HepG2 (cell line): ENCODE measurements at regions not wholly inside any gene's neighbourhood (a gene's known extent, or its start where the extent isn't known, plus 50 kb on each side); places are given as distances from the start of the nearest gene placed in this dataset.

Source experiments
- CBX1 ChIP-seq: IDR thresholded peaks from one replicate; pipeline ENCODE4 v1.6.1; 2016; ENCODE audit warnings: antibody characterized with exemption, low read depth
- CTCF ChIP-seq: sonication (generic); formaldehyde crosslinking; IDR thresholded peaks from 2 replicates; pipeline ENCODE4 v1.5.0; 2020; ENCODE audit warnings: mild to moderate bottlenecking, missing genetic modification reagents, moderate library complexity
- EZH2 ChIP-seq: conservative IDR thresholded peaks from 2 replicates; pipeline ENCODE4 v1.6.1; 2012; ENCODE audit warnings: mild to moderate bottlenecking, low read depth, low read length, moderate library complexity
- FOXA1 ChIP-seq, 2 experiments: fragments of 450-650 bp in 1 of 2; sonication (generic) in 1 of 2; formaldehyde crosslinking in 1 of 2; IDR thresholded peaks; 2 replicates each; pipeline versions ENCODE4 v1.4.0 to v1.6.1; 2016 to 2020; ENCODE audit warnings: missing genetic modification reagents in 1 of 2
- PHF8 ChIP-seq: sonication (generic); formaldehyde crosslinking; IDR thresholded peaks from 2 replicates; pipeline ENCODE4 v1.5.0; 2020; ENCODE audit warnings: missing genetic modification reagents
- POLR2A ChIP-seq, 2 experiments: IDR thresholded peaks; 2 replicates each; pipeline ENCODE4 v1.6.1; 2011; ENCODE audit warnings: low read depth in 2 of 2, low read length in 2 of 2, mild to moderate bottlenecking in 1 of 2, moderate library complexity in 1 of 2; ENCODE audit not compliant: insufficient read depth in 1 of 2
- SIN3A ChIP-seq: IDR thresholded peaks from 2 replicates; pipeline ENCODE4 v1.6.1; 2011; ENCODE audit warnings: low read depth, mild to moderate bottlenecking, control low read depth, low read length, borderline replicate concordance
- SRF ChIP-seq: IDR thresholded peaks from 2 replicates; pipeline ENCODE4 v1.6.1; 2011; ENCODE audit warnings: mild to moderate bottlenecking, low read depth, low read length, moderate library complexity
- ZHX2 ChIP-seq, 2 experiments: sonication (generic) in 1 of 2; formaldehyde crosslinking in 1 of 2; IDR thresholded peaks; 2 replicates each; pipeline versions ENCODE4 v1.6.1 to v1.9.0; 2014 to 2022; ENCODE audit warnings: antibody characterized with exemption in 1 of 2, borderline replicate concordance in 1 of 2, inconsistent platforms in 1 of 2, low read depth in 1 of 2, missing genetic modification reagents in 1 of 2

GRCh38 chrX:97854086-97854485 is 970.4 kb downstream of the RPA4 start:
- no peak for TF ChIP-seq SIN3A
- no peak for TF ChIP-seq FOXA1 (IDR thresholded peaks at IDR 0.05)
- no peak for TF ChIP-seq FOXA1 (CRISPR knock-in tag; IDR thresholded peaks at IDR 0.05)
- no peak for TF ChIP-seq CTCF (CRISPR knock-in tag)
- TF ChIP-seq POLR2A (IDR thresholded peaks at IDR 0.05; ENCODE audit: insufficient read depth in 1 of 2, low read depth in 2 of 2, low read length in 2 of 2), result no peak
- no peak for TF ChIP-seq SRF
- TF ChIP-seq ZHX2 (IDR thresholded peaks at IDR 0.05; ENCODE audit: low read depth), result no peak
- no peak for TF ChIP-seq ZHX2 (CRISPR knock-in tag; IDR thresholded peaks at IDR 0.05; ENCODE audit: borderline replicate concordance)
- TF ChIP-seq EZH2, result no peak
- no peak for TF ChIP-seq PHF8 (CRISPR knock-in tag)
- no peak for TF ChIP-seq CBX1
